ENCODE measurements at regions not wholly inside any gene's neighbourhood (a gene's known extent, or its start where the extent isn't known, plus 50 kb on each side); places are given as distances from the start of the nearest gene placed in this dataset.

DNA sequence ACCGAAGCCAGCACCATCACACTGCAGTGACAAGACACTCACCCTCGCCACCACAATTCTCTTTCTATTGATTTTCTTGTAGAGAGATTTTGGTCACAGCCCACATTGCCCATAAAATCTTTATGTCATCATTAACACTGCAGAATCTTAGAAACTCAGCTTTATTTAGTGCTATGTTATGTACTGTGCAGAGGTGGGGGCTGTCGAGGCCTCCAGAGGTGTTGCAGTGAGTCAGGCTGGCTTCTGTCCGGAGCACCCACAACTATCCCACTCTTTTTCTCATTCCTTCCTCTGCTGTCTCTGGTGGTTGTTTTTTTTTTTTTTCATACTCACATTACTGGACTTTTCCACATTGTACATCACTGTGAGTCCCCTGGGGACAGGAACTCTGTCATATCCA lies 677.4 kb upstream of the HS6ST1 start:
- H4K20me1 ChIP-seq (ENCODE audit: control insufficient read depth, insufficient read depth, low read depth, low read length): no peaks in the 10 kb centered on the region
- H3K4me3 ChIP-seq (ENCODE audit: low read length): no peak overlapping the region
- H3K27ac ChIP-seq (ENCODE audit: low read depth, low read length): no peak overlapping the region
- no peaks in the 10 kb centered on the region for H3K4me1 ChIP-seq (ENCODE audit: control insufficient read depth, low read length)
- H3K4me2 ChIP-seq (ENCODE audit: low read length): no peak overlapping the region
- no peaks in the 10 kb centered on the region for H3K79me2 ChIP-seq (ENCODE audit: control insufficient read depth, low read length)
- no peaks in the 10 kb centered on the region for H3K9me3 ChIP-seq (ENCODE audit: control insufficient read depth, insufficient read depth, low read length)
- no peaks in the 10 kb centered on the region for H3K9me2 ChIP-seq (replicated peaks; ENCODE audit: control insufficient read depth, low read length)
- no peaks in the 10 kb centered on the region for H3F3A ChIP-seq (ENCODE audit: control insufficient read depth, insufficient read depth)
- no peaks in the 10 kb centered on the region for H3K36me3 ChIP-seq (ENCODE audit: control insufficient read depth, low read length)
- TF ChIP-seq, protein P1, sequence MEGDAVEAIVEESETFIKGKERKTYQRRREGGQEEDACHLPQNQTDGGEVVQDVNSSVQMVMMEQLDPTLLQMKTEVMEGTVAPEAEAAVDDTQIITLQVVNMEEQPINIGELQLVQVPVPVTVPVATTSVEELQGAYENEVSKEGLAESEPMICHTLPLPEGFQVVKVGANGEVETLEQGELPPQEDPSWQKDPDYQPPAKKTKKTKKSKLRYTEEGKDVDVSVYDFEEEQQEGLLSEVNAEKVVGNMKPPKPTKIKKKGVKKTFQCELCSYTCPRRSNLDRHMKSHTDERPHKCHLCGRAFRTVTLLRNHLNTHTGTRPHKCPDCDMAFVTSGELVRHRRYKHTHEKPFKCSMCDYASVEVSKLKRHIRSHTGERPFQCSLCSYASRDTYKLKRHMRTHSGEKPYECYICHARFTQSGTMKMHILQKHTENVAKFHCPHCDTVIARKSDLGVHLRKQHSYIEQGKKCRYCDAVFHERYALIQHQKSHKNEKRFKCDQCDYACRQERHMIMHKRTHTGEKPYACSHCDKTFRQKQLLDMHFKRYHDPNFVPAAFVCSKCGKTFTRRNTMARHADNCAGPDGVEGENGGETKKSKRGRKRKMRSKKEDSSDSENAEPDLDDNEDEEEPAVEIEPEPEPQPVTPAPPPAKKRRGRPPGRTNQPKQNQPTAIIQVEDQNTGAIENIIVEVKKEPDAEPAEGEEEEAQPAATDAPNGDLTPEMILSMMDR (IDR thresholded peaks at IDR 0.05; ENCODE audit: low read depth, low read length, poor library complexity, severe bottlenecking): no peak
- TF ChIP-seq EZH2phosphoT487 (IDR thresholded peaks at IDR 0.05; ENCODE audit: borderline replicate concordance, low read length): no peak
- peaks cover 6% of the 10 kb centered on the region; the same call in 1 of the 2 replicates for H3K27me3 ChIP-seq (ENCODE audit: control insufficient read depth, low read length)

DNA sequence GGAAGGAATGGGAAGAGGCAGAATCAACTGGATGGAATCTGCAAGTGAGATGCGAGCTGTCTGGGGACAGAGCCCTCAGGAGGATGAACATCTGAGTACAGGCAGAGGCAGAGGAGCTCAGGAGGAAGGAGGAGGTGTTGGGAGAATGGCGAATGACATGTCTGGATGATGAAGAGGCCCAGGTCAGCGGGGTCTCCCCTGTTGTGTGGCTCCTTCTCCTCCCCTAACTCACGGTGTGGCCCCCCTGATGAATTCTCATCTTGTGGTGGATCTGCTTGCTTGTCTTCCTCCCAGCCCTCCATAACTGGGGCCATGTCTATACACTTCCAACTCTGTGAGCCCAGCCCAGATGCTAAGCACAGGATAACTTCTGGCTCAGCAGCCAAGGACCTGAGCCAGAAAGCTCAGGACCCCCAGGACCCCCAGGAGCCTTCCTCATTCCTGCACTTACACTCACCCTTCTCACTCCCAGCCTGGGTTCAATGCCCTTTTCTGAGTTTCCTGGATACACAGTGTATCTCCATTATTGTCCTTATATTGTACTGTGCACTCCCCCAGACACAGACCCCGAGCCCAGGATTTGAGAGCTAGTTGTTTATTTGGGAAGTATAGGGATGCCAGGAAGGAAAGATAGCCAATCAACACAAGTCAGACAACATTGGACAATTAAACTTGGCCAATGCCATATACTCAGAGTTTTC lies 678.6 kb upstream of the HS6ST1 start:
- no peak overlapping the region for H3K4me3 ChIP-seq (ENCODE audit: low read length)
- H3K27ac ChIP-seq (ENCODE audit: low read depth, low read length): no peak overlapping the region
- H3K36me3 ChIP-seq (ENCODE audit: control insufficient read depth, low read length): no peaks in the 10 kb centered on the region
- H3K79me2 ChIP-seq (ENCODE audit: control insufficient read depth, low read length): no peaks in the 10 kb centered on the region
- no peaks in the 10 kb centered on the region for H3K4me1 ChIP-seq (ENCODE audit: control insufficient read depth, low read length)
- H3K4me2 ChIP-seq (ENCODE audit: low read length): no peak overlapping the region
- H4K20me1 ChIP-seq (ENCODE audit: control insufficient read depth, insufficient read depth, low read depth, low read length): no peaks in the 10 kb centered on the region
- no peaks in the 10 kb centered on the region for H3K9me2 ChIP-seq (replicated peaks; ENCODE audit: control insufficient read depth, low read length)
- H3K9me3 ChIP-seq (ENCODE audit: control insufficient read depth, insufficient read depth, low read length): no peaks in the 10 kb centered on the region
- TF ChIP-seq, protein P1 (IDR thresholded peaks at IDR 0.05; ENCODE audit: low read depth, low read length, poor library complexity, severe bottlenecking): no peak
- TF ChIP-seq EZH2phosphoT487 (IDR thresholded peaks at IDR 0.05; ENCODE audit: borderline replicate concordance, low read length): no peak
- H3K27me3 ChIP-seq (ENCODE audit: control insufficient read depth, low read length): peaks cover 1% of the 10 kb centered on the region; the same call in 1 of the 2 replicates
- no peaks in the 10 kb centered on the region for H3F3A ChIP-seq (ENCODE audit: control insufficient read depth, insufficient read depth)

GRCh38 chr2:129001926-129002325 lies 683.3 kb upstream of the HS6ST1 start:
- TF ChIP-seq EZH2phosphoT487 (IDR thresholded peaks at IDR 0.05; ENCODE audit: borderline replicate concordance, low read length): no peak
- TF ChIP-seq, protein P1 (IDR thresholded peaks at IDR 0.05; ENCODE audit: low read depth, low read length, poor library complexity, severe bottlenecking): no peak
- Histone ChIP-seq H3K27me3 (ENCODE audit: control insufficient read depth, low read length) (no peaks in the 10 kb centered on the region), H3K79me2 (ENCODE audit: control insufficient read depth, low read length) (no peaks in the 10 kb centered on the region), H3K4me1 (ENCODE audit: control insufficient read depth, low read length) (no peaks in the 10 kb centered on the region), H4K20me1 (ENCODE audit: control insufficient read depth, insufficient read depth, low read depth, low read length) (no peaks in the 10 kb centered on the region), H3F3A (ENCODE audit: control insufficient read depth, insufficient read depth) (no peaks in the 10 kb centered on the region), H3K4me2 (ENCODE audit: low read length) (no peak overlapping the region), H3K9me3 (ENCODE audit: control insufficient read depth, insufficient read depth, low read length) (no peaks in the 10 kb centered on the region), H3K9me2 (replicated peaks; ENCODE audit: control insufficient read depth, low read length) (no peaks in the 10 kb centered on the region), H3K4me3 (ENCODE audit: low read length) (no peak overlapping the region), H3K27ac (ENCODE audit: low read depth, low read length) (no peak overlapping the region), H3K36me3 (ENCODE audit: control insufficient read depth, low read length) (no peaks in the 10 kb centered on the region)

Measured in DOHH2 (cell line).